ENCODE measurements at regions not wholly inside any gene's neighbourhood (a gene's known extent, or its start where the extent isn't known, plus 50 kb on each side); places are given as distances from the start of the nearest gene placed in this dataset.
"Not testable (repeated sequence)": the region's sequence is repeated elsewhere in the genome, so short reads cannot be mapped to it uniquely, and the experiment has no call there.

GRCh38 chr13:78046331-78046730 is 127.7 kb upstream of the EDNRB start:
- TF ChIP-seq CTCF (IDR thresholded peaks at IDR 0.05; ENCODE audit: insufficient read depth, low read length) = no peak
- DNase-seq (ENCODE audit: low read depth) = no peak
- no peak overlapping the region for H3K4me3 ChIP-seq (ENCODE audit: low read depth, low read length)

- H3K4me3 ChIP-seq (ENCODE audit: low read depth, low read length) = no peak overlapping the region
- TF ChIP-seq CTCF (IDR thresholded peaks at IDR 0.05; ENCODE audit: insufficient read depth, low read length) = no peak
- DNase-seq (ENCODE audit: low read depth) = no peak
These were observed 127.3 kb upstream of the EDNRB start for GRCh38 chr13:78045916-78046315.

GRCh38 chr13:78041366-78041765 is 122.7 kb upstream of the EDNRB start:
- DNase-seq (ENCODE audit: low read depth); H3K4me3 ChIP-seq (ENCODE audit: low read depth, low read length): not testable (repeated sequence)

- no peak for TF ChIP-seq CTCF (IDR thresholded peaks at IDR 0.05; ENCODE audit: insufficient read depth, low read length)
- no peak for DNase-seq (ENCODE audit: low read depth)
- H3K4me3 ChIP-seq (ENCODE audit: low read depth, low read length) = no peak overlapping the region
These were observed 121.7 kb upstream of the EDNRB start for GRCh38 chr13:78040205-78040830.

GRCh38 chr13:78036841-78037240 is 118.2 kb upstream of the EDNRB start:
- TF ChIP-seq CTCF (IDR thresholded peaks at IDR 0.05; ENCODE audit: insufficient read depth, low read length) = no peak
- H3K4me3 ChIP-seq (ENCODE audit: low read depth, low read length) = no peak overlapping the region
- DNase-seq (ENCODE audit: low read depth) = no peak

GRCh38 chr13:78035500-78035899 is 116.9 kb upstream of the EDNRB start:
- no peak overlapping the region for H3K4me3 ChIP-seq (ENCODE audit: low read depth, low read length)
- DNase-seq (ENCODE audit: low read depth) = no peak

GRCh38 chr13:78033509-78033908 is 114.9 kb upstream of the EDNRB start:
- TF ChIP-seq CTCF (IDR thresholded peaks at IDR 0.05; ENCODE audit: insufficient read depth, low read length) = no peak
- DNase-seq (ENCODE audit: low read depth) = no peak
- H3K4me3 ChIP-seq (ENCODE audit: low read depth, low read length) = no peak overlapping the region

More at GRCh38 chr13:78035500-78035899, 116.9 kb upstream of the EDNRB start:
- no peak for TF ChIP-seq CTCF (IDR thresholded peaks at IDR 0.05; ENCODE audit: insufficient read depth, low read length)
